ENCODE measurements at regions not wholly inside any gene's neighbourhood (a gene's known extent, or its start where the extent isn't known, plus 50 kb on each side); places are given as distances from the start of the nearest gene placed in this dataset.

- H3K27me3 ChIP-seq (ENCODE audit: control insufficient read depth, insufficient read depth, low read length): no peaks in the 10 kb centered on the region
- H2AFZ ChIP-seq: no peak overlapping the region
- H3K27ac ChIP-seq: peak overlapping the region; percentile 98
- peaks cover 78% of the 10 kb centered on the region for H3K4me1 ChIP-seq
- H3K9me3 ChIP-seq (ENCODE audit: control insufficient read depth, low read length): peaks cover 3% of the 10 kb centered on the region
- TF ChIP-seq CTCF (IDR thresholded peaks at IDR 0.05): no peak
- peaks cover 63% of the 10 kb centered on the region for H3K79me2 ChIP-seq
- H3K4me2 ChIP-seq (ENCODE audit: low read length): no peak overlapping the region
- no peaks in the 10 kb centered on the region for H3K36me3 ChIP-seq (ENCODE audit: control insufficient read depth, insufficient read depth, low read length)
- no peak overlapping the region for H3K4me3 ChIP-seq (ENCODE audit: low read depth, low read length)
- no peak overlapping the region for H3K9ac ChIP-seq
These were observed 579.4 kb upstream of the TBL1XR1 start for GRCh38 chr3:177776661-177777101.

- Histone ChIP-seq H3K9ac (no peak overlapping the region), H3K79me2 (peaks cover 63% of the 10 kb centered on the region), H3K36me3 (ENCODE audit: control insufficient read depth, insufficient read depth, low read length) (no peaks in the 10 kb centered on the region), H3K4me2 (ENCODE audit: low read length) (no peak overlapping the region), H3K4me3 (ENCODE audit: low read depth, low read length) (no peak overlapping the region), H2AFZ (no peak overlapping the region), H3K9me3 (ENCODE audit: control insufficient read depth, low read length) (peaks cover 3% of the 10 kb centered on the region), H3K27ac (peak overlapping the region; percentile 98), H3K27me3 (ENCODE audit: control insufficient read depth, insufficient read depth, low read length) (no peaks in the 10 kb centered on the region), H3K4me1 (peaks cover 81% of the 10 kb centered on the region)
- TF ChIP-seq CTCF (IDR thresholded peaks at IDR 0.05): peak; percentile 85
These were observed 580.4 kb upstream of the TBL1XR1 start for GRCh38 chr3:177777699-177778098.

GRCh38 chr3:177778633-177779032 lies 581.4 kb upstream of the TBL1XR1 start:
- Histone ChIP-seq H3K36me3 (ENCODE audit: control insufficient read depth, insufficient read depth, low read length) (no peaks in the 10 kb centered on the region), H3K4me3 (ENCODE audit: low read depth, low read length) (no peak overlapping the region), H2AFZ (no peak overlapping the region), H3K4me2 (ENCODE audit: low read length) (no peak overlapping the region), H3K9me3 (ENCODE audit: control insufficient read depth, low read length) (peaks cover 3% of the 10 kb centered on the region), H3K9ac (no peak overlapping the region), H3K4me1 (peaks cover 81% of the 10 kb centered on the region), H3K27ac (peak overlapping the region; percentile 98), H3K79me2 (peaks cover 59% of the 10 kb centered on the region), H3K27me3 (ENCODE audit: control insufficient read depth, insufficient read depth, low read length) (no peaks in the 10 kb centered on the region)
- no peak for TF ChIP-seq CTCF (IDR thresholded peaks at IDR 0.05)

GRCh38 chr3:177781686-177782161 lies 584.4 kb upstream of the TBL1XR1 start:
- Histone ChIP-seq H3K27me3 (ENCODE audit: control insufficient read depth, insufficient read depth, low read length) (no peaks in the 10 kb centered on the region), H3K4me2 (ENCODE audit: low read length) (no peak overlapping the region), H2AFZ (no peak overlapping the region), H3K9me3 (ENCODE audit: control insufficient read depth, low read length) (peaks cover 3% of the 10 kb centered on the region), H3K27ac (peak overlapping the region; percentile 98), H3K36me3 (ENCODE audit: control insufficient read depth, insufficient read depth, low read length) (no peaks in the 10 kb centered on the region), H3K4me1 (peaks cover 65% of the 10 kb centered on the region), H3K79me2 (peaks cover 54% of the 10 kb centered on the region), H3K9ac (peak overlapping the region; percentile 25), H3K4me3 (ENCODE audit: low read depth, low read length) (no peak overlapping the region)
- no peak for TF ChIP-seq CTCF (IDR thresholded peaks at IDR 0.05)

GRCh38 chr3:177783338-177783737 lies 586.1 kb upstream of the TBL1XR1 start:
- H3K27me3 ChIP-seq (ENCODE audit: control insufficient read depth, insufficient read depth, low read length): no peaks in the 10 kb centered on the region
- H3K9ac ChIP-seq: peak overlapping the region; percentile 25
- H3K27ac ChIP-seq: peak overlapping the region; percentile 98
- peaks cover 50% of the 10 kb centered on the region for H3K4me1 ChIP-seq
- peaks cover 56% of the 10 kb centered on the region for H3K79me2 ChIP-seq
- H3K4me2 ChIP-seq (ENCODE audit: low read length): no peak overlapping the region
- TF ChIP-seq CTCF (IDR thresholded peaks at IDR 0.05): no peak
- no peak overlapping the region for H2AFZ ChIP-seq
- H3K36me3 ChIP-seq (ENCODE audit: control insufficient read depth, insufficient read depth, low read length): no peaks in the 10 kb centered on the region
- H3K4me3 ChIP-seq (ENCODE audit: low read depth, low read length): no peak overlapping the region
- no peaks in the 10 kb centered on the region for H3K9me3 ChIP-seq (ENCODE audit: control insufficient read depth, low read length)
